ENCODE measurements at regions not wholly inside any gene's neighbourhood (a gene's known extent, or its start where the extent isn't known, plus 50 kb on each side); places are given as distances from the start of the nearest gene placed in this dataset.

GRCh38 chr19:16012552-16012951 lies 63.7 kb upstream of the TPM4 start:
- Histone ChIP-seq H2BK120ac (ENCODE audit: low read depth, low read length) (no peak overlapping the region), H2AK5ac (ENCODE audit: low read depth, low read length) (no peak overlapping the region), H3K14ac (replicated peaks; ENCODE audit: low read depth, low read length) (no peak overlapping the region), H3K27ac (ENCODE audit: insufficient read depth, low read length) (no peak overlapping the region), H2AFZ (replicated peaks; ENCODE audit: low read length, poor library complexity) (no peak overlapping the region), H4K8ac (ENCODE audit: low read depth in 2 of 2, low read length in 2 of 2) (no peak overlapping the region), H3K4me2 (ENCODE audit: low read depth, low read length) (no peak overlapping the region), H2BK20ac (ENCODE audit: low read depth, low read length) (no peak overlapping the region), H3K9me3 (ENCODE audit: control insufficient read depth, insufficient read depth, low read length) (no peaks in the 10 kb centered on the region), H3K4me1 (ENCODE audit: control insufficient read depth, insufficient read depth, low read length) (no peaks in the 10 kb centered on the region), H2BK5ac (ENCODE audit: low read depth, low read length, poor library complexity, severe bottlenecking) (no peak overlapping the region), H3K79me1 (ENCODE audit: low read depth in 1 of 2, low read length in 2 of 2) (no peaks in the 10 kb centered on the region), H2AK9ac (replicated peaks; ENCODE audit: low read depth, low read length, poor library complexity) (no peak overlapping the region), H3K9ac (ENCODE audit: low read depth, low read length) (no peak overlapping the region), H3K36me3 (ENCODE audit: control insufficient read depth, insufficient read depth, low read length) (no peaks in the 10 kb centered on the region), H4K91ac (ENCODE audit: insufficient read depth, low read depth, low read length) (no peak overlapping the region), H3K9me1 (ENCODE audit: insufficient read depth, low read length) (no peaks in the 10 kb centered on the region), H3K18ac (ENCODE audit: low read depth, low read length) (no peak overlapping the region), H3K23ac (ENCODE audit: low read depth, low read length) (no peak overlapping the region), H4K20me1 (ENCODE audit: insufficient read depth, low read length) (no peaks in the 10 kb centered on the region), H3K56ac (ENCODE audit: extremely low read depth, insufficient read depth, low read length) (no peak overlapping the region), H3K4ac (ENCODE audit: low read depth, low read length) (no peak overlapping the region), H3K4me3 (ENCODE audit: insufficient read depth, low read depth, low read length) (no peak overlapping the region), H2BK15ac (ENCODE audit: low read depth, low read length) (no peak overlapping the region), H4K5ac (ENCODE audit: low read depth, low read length) (no peak overlapping the region), H3K27me3 (ENCODE audit: control insufficient read depth, insufficient read depth, low read length) (no peaks in the 10 kb centered on the region)
- WGBS, 2 experiments (ENCODE audit: extremely low coverage in 2 of 2, insufficient read length in 1 of 2) = no CpG with 5 or more reads among the region's 4 CpGs
- ChIA-PET POLR2A (ENCODE audit: unreplicated experiment) (no interaction called here), CTCF (no interaction called here)
- DNase-seq = no peak
- dilution Hi-C loops (cut with HindIII; ENCODE audit: low sequenced_read_pairs, unreplicated experiment) = no loop called here
- in situ Hi-C loops (cut with MboI; ENCODE audit: low sequenced_read_pairs) = no loop called here
- intact Hi-C loops (cut with micrococcal nuclease) = no loop called here
- ATAC-seq (ENCODE audit: low read depth) = no peak
- no TSS peak for BruUV-seq (replicated peaks)
- no peak for TF ChIP-seq BHLHE40 (IDR thresholded peaks at IDR 0.05; ENCODE audit: low read depth, low read length)
- no peak for TF ChIP-seq FOS (IDR thresholded peaks at IDR 0.05; ENCODE audit: low read depth, low read length)
- TF ChIP-seq USF2 (IDR thresholded peaks at IDR 0.05; ENCODE audit: low read depth, low read length) = no peak
- TF ChIP-seq RCOR1 (IDR thresholded peaks at IDR 0.05; ENCODE audit: insufficient replicate concordance, low read length) = no peak
- no peak for TF ChIP-seq NFE2L2 (IDR thresholded peaks at IDR 0.05; ENCODE audit: low read depth, low read length)
- TF ChIP-seq ELK1 (IDR thresholded peaks at IDR 0.05; ENCODE audit: borderline replicate concordance, low read depth, low read length) = no peak
- TF ChIP-seq CHD1 (IDR thresholded peaks at IDR 0.05; ENCODE audit: low read depth, low read length) = no peak

Measured in IMR-90 (cell line).